Esophagus (tissue), 2 donors: ENCODE measurements at regions not wholly inside any gene's neighbourhood (a gene's known extent, or its start where the extent isn't known, plus 50 kb on each side); places are given as distances from the start of the nearest gene placed in this dataset.

Source experiments
- H3K27ac ChIP-seq, 2 donors: one replicate each; pipeline ENCODE4 v1.5.1; 2013; ENCODE audit warnings: low read depth in 2 of 2, mild to moderate bottlenecking in 2 of 2, inconsistent platforms in 1 of 2, low read length in 1 of 2, moderate library complexity in 1 of 2
- H3K27me3 ChIP-seq, 2 donors: one replicate each; pipeline ENCODE4 v1.6.1; 2013; ENCODE audit warnings: low read length in 2 of 2, control low read depth in 1 of 2, mild to moderate bottlenecking in 1 of 2; ENCODE audit not compliant: insufficient read depth in 2 of 2, control insufficient read depth in 1 of 2
- H3K36me3 ChIP-seq, 2 donors: one replicate each; pipeline ENCODE4 v1.6.1; 2013; ENCODE audit warnings: low read length in 1 of 2; ENCODE audit not compliant: control insufficient read depth in 2 of 2, insufficient read depth in 2 of 2
- H3K4me1 ChIP-seq, 2 donors: one replicate each; pipeline ENCODE4 v1.6.1; 2013; ENCODE audit warnings: low read length in 1 of 2; ENCODE audit not compliant: control insufficient read depth in 2 of 2, insufficient read depth in 2 of 2
- H3K4me3 ChIP-seq, 2 donors: one replicate each; pipeline ENCODE4 v1.5.1; 2013; ENCODE audit warnings: low read length in 2 of 2, mild to moderate bottlenecking in 2 of 2, low read depth in 1 of 2, moderate library complexity in 1 of 2
- H3K9me3 ChIP-seq, 2 donors: one replicate each; pipeline ENCODE4 v1.6.1; 2013; ENCODE audit warnings: mild to moderate bottlenecking in 2 of 2, low read depth in 1 of 2, low read length in 1 of 2, moderate library complexity in 1 of 2; ENCODE audit not compliant: control insufficient read depth in 2 of 2, insufficient read depth in 1 of 2
- WGBS, 2 donors: extraction: QIAGEN DNeasy Blood & Tissue Kit; methylation state at CpG; one replicate each; pipeline ENCODE4 v1.1.7; 2013; 5-methylcytosine and 5-hydroxymethylcytosine counted together
- donor health status: healthy with polysubstance abuse.
- donor health status: Bipolar disorder and iron deficiency.

GRCh38 chr3:18489939-18490338 is 64.8 kb upstream of the SATB1 start:
- H3K27ac ChIP-seq = no peak overlapping the region
- H3K9me3 ChIP-seq = no peaks in the 10 kb centered on the region
- WGBS, 2 donors = 78 to 82% methylated on average over 4 of the region's 4 CpGs
- no peak overlapping the region for H3K4me3 ChIP-seq
- H3K36me3 ChIP-seq = no peaks in the 10 kb centered on the region
- no peaks in the 10 kb centered on the region for H3K4me1 ChIP-seq
- H3K27me3 ChIP-seq = no peaks in the 10 kb centered on the region

GRCh38 chr3:18483226-18483625 is 58.1 kb upstream of the SATB1 start:
- WGBS, 2 donors = 77 to 80% methylated on average over 3 of the region's 3 CpGs
- Histone ChIP-seq H3K9me3 (no peaks in the 10 kb centered on the region), H3K4me1 (no peaks in the 10 kb centered on the region), H3K27me3 (peaks cover 0 to 2% of the 10 kb centered on the region in 2 donors), H3K4me3 (no peak overlapping the region), H3K36me3 (no peaks in the 10 kb centered on the region), H3K27ac (no peak overlapping the region)

- Histone ChIP-seq H3K36me3 (no peaks in the 10 kb centered on the region), H3K9me3 (no peaks in the 10 kb centered on the region), H3K4me3 (no peak overlapping the region), H3K27me3 (peaks cover 0 to 2% of the 10 kb centered on the region in 2 donors), H3K27ac (no peak overlapping the region), H3K4me1 (no peaks in the 10 kb centered on the region)
- 43 to 51% methylated on average over 4 of the region's 4 CpGs for WGBS, 2 donors
Observed at GRCh38 chr3:18481946-18482548, 56.9 kb upstream of the SATB1 start.

- Histone ChIP-seq H3K27ac (no peak overlapping the region), H3K36me3 (no peaks in the 10 kb centered on the region), H3K4me3 (no peak overlapping the region), H3K27me3 (peaks cover 0 to 2% of the 10 kb centered on the region in 2 donors), H3K4me1 (no peaks in the 10 kb centered on the region), H3K9me3 (no peaks in the 10 kb centered on the region)
- WGBS, 2 donors = 72 to 92% methylated on average over 4 of the region's 4 CpGs
Observed at GRCh38 chr3:18477620-18478019, 52.5 kb upstream of the SATB1 start.
